Fibroblast of the aortic adventitia (primary cell): ENCODE measurements at regions not wholly inside any gene's neighbourhood (a gene's known extent, or its start where the extent isn't known, plus 50 kb on each side); places are given as distances from the start of the nearest gene placed in this dataset.
A peak's percentile ranks its signal among the peaks of the same experiment; 100 is the strongest.

ENCODE experiments used
- DNase-seq: peaks from one replicate; pipeline ENCODE4 v3.0.0-alpha.2; 2010; ENCODE audit warnings: low read depth
- H3K4me3 ChIP-seq: 2 replicates; pipeline ENCODE4 v1.5.1; 2011; ENCODE audit warnings: low read depth, mild to moderate bottlenecking, control low read depth, low read length, moderate library complexity
- CTCF ChIP-seq: IDR thresholded peaks from 2 replicates; pipeline ENCODE4 v1.5.1; 2011; ENCODE audit warnings: mild to moderate bottlenecking, low read length, control low read depth, inconsistent platforms; ENCODE audit not compliant: insufficient read depth

GRCh38 chr5:112018846-112019245 is 261.9 kb upstream of the NREP start:
- TF ChIP-seq CTCF, result no peak
- H3K4me3 ChIP-seq, result no peak overlapping the region
- DNase-seq, result no peak

DNA sequence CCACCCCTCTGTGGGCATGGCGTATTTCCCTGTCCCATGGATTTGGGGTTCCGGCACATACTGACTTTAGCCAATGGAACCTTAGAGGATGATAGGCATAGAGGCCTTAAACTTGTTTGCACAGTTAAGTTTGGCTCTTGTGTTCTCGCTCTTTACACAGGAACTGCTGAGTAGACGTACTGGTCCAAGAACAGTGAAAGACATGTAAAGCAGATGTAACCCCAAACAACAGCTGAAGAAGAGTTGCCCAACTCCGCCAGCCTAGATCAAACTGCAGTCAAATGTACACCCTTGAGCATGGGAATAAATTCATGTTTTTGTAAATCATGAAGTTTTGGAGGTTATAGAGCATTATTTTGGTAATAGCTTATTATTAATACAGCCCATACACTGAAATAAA is 260.0 kb upstream of the NREP start:
- no peak for DNase-seq
- TF ChIP-seq CTCF, result no peak
- H3K4me3 ChIP-seq, result no peak overlapping the region

DNA sequence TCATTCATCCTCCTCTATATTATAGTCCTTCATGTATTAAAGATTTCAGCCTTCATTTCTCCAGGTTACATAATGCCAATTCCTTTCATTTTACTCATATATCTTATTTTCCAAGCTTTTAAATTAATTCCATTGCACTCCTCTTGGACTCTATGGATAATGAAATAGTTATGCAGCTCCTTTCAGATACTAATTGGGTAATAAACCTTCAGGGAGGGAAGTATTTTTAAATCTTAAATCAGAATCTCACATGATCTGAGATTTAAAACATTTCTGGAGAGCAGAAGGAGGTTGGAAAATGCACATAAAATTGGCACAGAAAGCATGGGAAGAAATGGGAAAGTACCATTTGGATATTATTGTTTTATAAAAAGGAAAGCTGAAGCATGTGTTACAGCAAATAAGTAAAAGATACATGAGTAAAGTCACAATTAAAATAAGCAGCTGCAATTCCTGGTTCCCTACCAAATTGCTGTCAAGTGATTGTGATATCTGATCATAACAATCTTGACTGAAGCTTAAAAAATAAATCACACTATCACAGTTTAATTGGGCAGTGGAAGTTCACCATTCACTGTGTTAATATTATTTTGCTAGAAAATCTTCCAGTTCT is 257.9 kb upstream of the NREP start:
- no peak overlapping the region for H3K4me3 ChIP-seq
- peak; percentile 62 for DNase-seq
- TF ChIP-seq CTCF, result no peak

DNA sequence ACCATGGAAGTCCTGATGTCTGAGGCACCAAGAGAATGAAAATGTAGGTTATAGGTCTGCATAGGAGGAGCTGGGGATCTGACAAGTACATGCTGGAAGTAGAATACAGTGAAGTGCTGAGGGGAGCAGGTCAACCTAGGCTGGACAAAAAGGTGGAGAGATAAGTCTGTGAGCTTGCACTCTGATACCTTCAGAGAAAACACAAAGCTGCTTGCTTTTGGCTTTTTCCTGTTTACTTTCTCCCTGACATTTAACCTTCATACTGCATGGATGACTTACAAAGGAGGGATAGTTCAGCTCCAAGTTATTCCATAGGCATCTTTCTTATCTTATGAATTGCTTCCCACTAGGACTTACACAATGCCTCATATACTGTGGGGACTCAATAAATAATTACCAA is 256.7 kb upstream of the NREP start:
- H3K4me3 ChIP-seq, result no peak overlapping the region
- DNase-seq, result no peak
- no peak for TF ChIP-seq CTCF

DNA sequence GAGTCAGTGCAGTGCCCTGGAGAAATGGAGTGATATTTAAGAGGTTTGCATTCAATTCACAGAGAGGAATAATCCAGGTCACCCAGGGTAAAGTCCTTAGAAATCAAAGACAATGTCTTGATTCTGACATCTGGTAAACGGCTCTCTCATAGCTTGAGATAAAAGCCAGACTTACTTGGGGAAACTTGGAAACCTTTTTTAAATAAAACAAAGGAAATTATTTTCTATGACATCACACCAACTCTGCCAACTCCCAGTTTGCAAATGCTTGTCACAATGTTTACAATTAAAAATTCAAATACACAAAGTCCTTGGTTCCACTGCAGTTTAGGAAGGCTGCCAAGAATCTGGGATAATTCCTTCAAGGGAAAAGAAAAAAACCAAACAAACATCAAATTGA is 255.1 kb upstream of the NREP start:
- TF ChIP-seq CTCF, result no peak
- peak; percentile 79 for DNase-seq

DNA sequence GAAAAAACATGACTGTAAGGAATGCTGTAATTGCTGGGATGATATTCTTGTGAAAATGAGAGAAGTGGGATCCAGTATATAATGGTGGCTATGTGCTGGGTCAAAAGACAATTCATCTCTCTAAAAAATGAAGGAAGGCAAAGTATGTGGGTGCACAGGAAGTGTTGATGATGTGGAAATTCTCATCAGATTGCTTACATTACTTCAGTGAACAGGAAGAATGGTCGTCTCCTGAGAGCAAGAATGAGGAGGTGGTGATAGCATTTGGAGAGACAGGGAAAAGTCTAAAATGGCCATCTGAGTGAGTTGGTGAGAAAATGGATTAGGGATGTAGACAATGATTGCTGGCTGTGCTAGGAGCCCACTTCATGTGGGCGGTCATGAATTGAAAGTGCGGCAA is 253.5 kb upstream of the NREP start:
- H3K4me3 ChIP-seq, result no peak overlapping the region
- no peak for TF ChIP-seq CTCF
- DNase-seq, result no peak

More for the DNA sequence above, 255.1 kb upstream of the NREP start:
- no peak overlapping the region for H3K4me3 ChIP-seq

- TF ChIP-seq CTCF, result no peak
- no peak overlapping the region for H3K4me3 ChIP-seq
- DNase-seq, result peak; percentile 84
Measured at GRCh38 chr5:112006721-112007120, 249.7 kb upstream of the NREP start.
